Panc1 (cell line): ENCODE measurements at regions not wholly inside any gene's neighbourhood (a gene's known extent, or its start where the extent isn't known, plus 50 kb on each side); places are given as distances from the start of the nearest gene placed in this dataset.

Experiments
- POLR2AphosphoS5 ChIP-seq: IDR thresholded peaks from 2 replicates; pipeline ENCODE4 v1.6.1; 2012; ENCODE audit warnings: mild to moderate bottlenecking, low read depth, low read length, moderate library complexity
- SIN3A ChIP-seq: IDR thresholded peaks from 2 replicates; pipeline ENCODE4 v1.6.1; 2012; ENCODE audit warnings: low read depth, mild to moderate bottlenecking, low read length, moderate library complexity, borderline replicate concordance; ENCODE audit not compliant: insufficient read depth
- TCF7L2 ChIP-seq: IDR thresholded peaks from 2 replicates; pipeline ENCODE4 v1.6.1; 2011; ENCODE audit warnings: mild to moderate bottlenecking, low read depth, low read length, inconsistent platforms
- TF ChIP-seq, protein P1 (sequence below): fragments of 450-650 bp; IDR thresholded peaks from 2 replicates; pipeline ENCODE4 v1.5.1; 2017; ENCODE audit warnings: mild to moderate bottlenecking

DNA sequence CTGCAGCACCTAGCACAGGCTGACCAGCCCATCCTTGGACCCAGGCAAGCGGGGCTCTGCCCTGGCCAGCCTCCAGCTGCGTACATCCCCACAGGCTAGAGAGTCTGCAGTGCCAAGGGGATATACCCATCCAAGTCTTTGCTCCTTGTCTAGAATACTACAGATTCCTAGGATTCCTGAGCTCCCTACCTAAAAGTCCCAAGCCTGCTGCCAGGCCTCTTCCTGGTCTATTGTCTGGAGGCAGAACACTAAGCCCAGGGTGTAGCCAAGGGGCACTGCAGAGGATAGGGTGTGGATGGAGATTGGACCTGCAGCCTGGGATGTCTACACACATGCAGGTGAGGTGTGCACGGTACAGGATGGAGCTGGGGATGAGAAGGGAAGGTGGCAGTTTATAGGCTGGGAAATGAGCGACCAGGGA is 90.0 kb upstream of the SIRPA start:
- TF ChIP-seq, protein P1, sequence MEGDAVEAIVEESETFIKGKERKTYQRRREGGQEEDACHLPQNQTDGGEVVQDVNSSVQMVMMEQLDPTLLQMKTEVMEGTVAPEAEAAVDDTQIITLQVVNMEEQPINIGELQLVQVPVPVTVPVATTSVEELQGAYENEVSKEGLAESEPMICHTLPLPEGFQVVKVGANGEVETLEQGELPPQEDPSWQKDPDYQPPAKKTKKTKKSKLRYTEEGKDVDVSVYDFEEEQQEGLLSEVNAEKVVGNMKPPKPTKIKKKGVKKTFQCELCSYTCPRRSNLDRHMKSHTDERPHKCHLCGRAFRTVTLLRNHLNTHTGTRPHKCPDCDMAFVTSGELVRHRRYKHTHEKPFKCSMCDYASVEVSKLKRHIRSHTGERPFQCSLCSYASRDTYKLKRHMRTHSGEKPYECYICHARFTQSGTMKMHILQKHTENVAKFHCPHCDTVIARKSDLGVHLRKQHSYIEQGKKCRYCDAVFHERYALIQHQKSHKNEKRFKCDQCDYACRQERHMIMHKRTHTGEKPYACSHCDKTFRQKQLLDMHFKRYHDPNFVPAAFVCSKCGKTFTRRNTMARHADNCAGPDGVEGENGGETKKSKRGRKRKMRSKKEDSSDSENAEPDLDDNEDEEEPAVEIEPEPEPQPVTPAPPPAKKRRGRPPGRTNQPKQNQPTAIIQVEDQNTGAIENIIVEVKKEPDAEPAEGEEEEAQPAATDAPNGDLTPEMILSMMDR = no peak
- TF ChIP-seq TCF7L2 (no peak), POLR2AphosphoS5 (no peak), SIN3A (no peak)
